Endodermal cell (in vitro differentiated cells): ENCODE measurements at regions not wholly inside any gene's neighbourhood (a gene's known extent, or its start where the extent isn't known, plus 50 kb on each side); places are given as distances from the start of the nearest gene placed in this dataset.

Experiments used
- DNase-seq: peaks from one replicate; pipeline ENCODE4 v3.0.0-alpha.2; 2017
- H3K27ac ChIP-seq: 2 replicates; pipeline ENCODE4 v1.5.1; 2013; ENCODE audit warnings: mild to moderate bottlenecking, low read depth, low read length, moderate library complexity
- H3K27me3 ChIP-seq: 2 replicates; pipeline ENCODE4 v1.6.1; 2013; ENCODE audit warnings: mild to moderate bottlenecking, low read length, moderate library complexity; ENCODE audit not compliant: insufficient read depth, control insufficient read depth, poor library complexity, severe bottlenecking
- H3K36me3 ChIP-seq: 2 replicates; pipeline ENCODE4 v1.7.0; 2013; ENCODE audit warnings: mild to moderate bottlenecking, low read length, moderate library complexity; ENCODE audit not compliant: control insufficient read depth, insufficient read depth
- H3K4me1 ChIP-seq: one replicate; pipeline ENCODE4 v1.7.0; 2013; ENCODE audit warnings: low read length; ENCODE audit not compliant: control insufficient read depth, insufficient read depth
- H3K4me3 ChIP-seq: 2 replicates; pipeline ENCODE4 v1.5.1; 2013; ENCODE audit warnings: mild to moderate bottlenecking, low read length, moderate library complexity
- H3K9ac ChIP-seq: 2 replicates; pipeline ENCODE4 v1.6.1; 2013; ENCODE audit warnings: mild to moderate bottlenecking, low read length, moderate library complexity; ENCODE audit not compliant: poor library complexity, severe bottlenecking; ENCODE audit errors: extremely low read depth
- H3K9me3 ChIP-seq: 2 replicates; pipeline ENCODE4 v1.6.1; 2013; ENCODE audit warnings: mild to moderate bottlenecking, low read length, moderate library complexity; ENCODE audit not compliant: control insufficient read depth
- H3K27ac Mint-ChIP-seq: 2 replicates; pipeline ENCODE4 v1.8.0; 2020; ENCODE audit warnings: mixed read lengths
- H3K27me3 Mint-ChIP-seq: 2 replicates; pipeline ENCODE4 v1.8.0; 2021; ENCODE audit warnings: mild to moderate bottlenecking, mixed read lengths; ENCODE audit not compliant: insufficient read depth
- H3K36me3 Mint-ChIP-seq: 2 replicates; pipeline ENCODE4 v1.8.0; 2020; ENCODE audit warnings: low read depth, mixed read lengths
- H3K4me1 Mint-ChIP-seq: 2 replicates; pipeline ENCODE4 v1.8.0; 2020; ENCODE audit warnings: mixed read lengths
- H3K4me3 Mint-ChIP-seq: 2 replicates; pipeline ENCODE4 v1.8.0; 2020; ENCODE audit warnings: mild to moderate bottlenecking, moderate library complexity, mixed read lengths
- H3K9me3 Mint-ChIP-seq: 2 replicates; pipeline ENCODE4 v1.8.0; 2020; ENCODE audit warnings: mild to moderate bottlenecking, mixed read lengths
- CTCF ChIP-seq: fragments of 200-600 bp; sonication (generic); conservative IDR thresholded peaks from 2 replicates; pipeline ENCODE4 v1.5.0; 2021; ENCODE audit warnings: antibody characterized with exemption, mild to moderate bottlenecking
- WGBS, 2 experiments: methylation state at CpG; one replicate each; pipeline versions ENCODE4 v1.1.5 to v1.1.7; 2013; ENCODE audit warnings: missing lambda C conversion rate in 2 of 2, mixed read lengths in 1 of 2; ENCODE audit not compliant: insufficient coverage in 1 of 2, insufficient read length in 1 of 2; 5-methylcytosine and 5-hydroxymethylcytosine counted together

GRCh38 chr10:61294131-61294530 lies 159.1 kb downstream of the TMEM26 start:
- no peak for DNase-seq
- WGBS, 2 experiments, result 95 to 100% methylated on average over 1 to 6 of the region's 6 CpGs
- no peak overlapping the region for H3K4me3 ChIP-seq
- no peak for TF ChIP-seq CTCF
- no peaks in the 10 kb centered on the region for H3K27me3 ChIP-seq
- Mint-ChIP-seq H3K27ac (no peak overlapping the region), H3K36me3 (no peaks in the 10 kb centered on the region), H3K9me3 (peaks cover 7% of the 10 kb centered on the region), H3K4me1 (no peaks in the 10 kb centered on the region), H3K4me3 (no peak overlapping the region), H3K27me3 (no peaks in the 10 kb centered on the region)
- H3K27ac ChIP-seq, result no peak overlapping the region
- no peaks in the 10 kb centered on the region for H3K4me1 ChIP-seq
- H3K36me3 ChIP-seq, result no peaks in the 10 kb centered on the region
- no peaks in the 10 kb centered on the region for H3K9me3 ChIP-seq
- H3K9ac ChIP-seq, result no peak overlapping the region

DNA sequence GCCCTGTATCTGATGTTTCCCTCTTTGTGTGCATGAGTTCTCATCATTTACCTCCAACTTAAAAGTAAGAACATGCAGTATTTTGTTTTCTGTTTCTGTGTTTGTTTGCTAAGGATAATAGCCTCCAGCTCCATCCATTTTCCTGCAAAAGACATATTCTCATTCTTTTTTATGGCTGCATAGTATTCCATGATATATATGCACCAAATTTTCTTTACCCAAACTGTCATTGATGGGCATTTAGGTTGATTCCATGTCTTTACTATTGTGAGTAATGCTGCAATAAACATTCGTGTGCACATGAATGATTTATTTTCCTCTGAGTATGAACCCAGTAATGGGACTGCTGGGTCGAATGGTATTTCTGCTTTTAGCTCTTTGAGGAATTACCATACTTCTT lies 163.4 kb downstream of the TMEM26 start:
- no peaks in the 10 kb centered on the region for H3K4me1 ChIP-seq
- H3K9me3 ChIP-seq, result no peaks in the 10 kb centered on the region
- Mint-ChIP-seq H3K27me3 (no peaks in the 10 kb centered on the region), H3K4me1 (no peaks in the 10 kb centered on the region), H3K27ac (no peak overlapping the region), H3K9me3 (no peaks in the 10 kb centered on the region), H3K36me3 (no peaks in the 10 kb centered on the region), H3K4me3 (no peak overlapping the region)
- no peak overlapping the region for H3K9ac ChIP-seq
- H3K27me3 ChIP-seq, result no peaks in the 10 kb centered on the region
- H3K27ac ChIP-seq, result no peak overlapping the region
- TF ChIP-seq CTCF, result no peak
- DNase-seq, result no peak
- no peaks in the 10 kb centered on the region for H3K36me3 ChIP-seq
- WGBS, 2 experiments, result 82 to 94% methylated on average over 2 of the region's 2 CpGs
- H3K4me3 ChIP-seq, result no peak overlapping the region

DNA sequence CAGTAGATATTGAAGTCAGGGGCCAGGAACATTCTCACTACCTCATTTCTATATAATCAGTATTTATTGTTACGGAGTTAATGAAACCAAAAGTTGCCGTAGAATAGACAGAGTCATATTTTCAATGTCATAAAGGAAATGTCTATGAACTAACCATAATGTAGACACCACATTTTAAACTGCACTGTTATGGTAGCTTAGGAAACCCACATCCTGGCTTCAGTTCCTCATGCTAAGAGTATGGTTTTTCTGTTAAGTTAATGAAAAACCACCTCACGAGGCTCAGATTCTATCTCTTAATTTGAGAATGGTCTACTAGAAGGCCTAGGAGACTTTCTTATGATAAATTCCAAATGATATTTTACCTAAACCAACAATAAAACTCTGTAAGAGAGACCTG lies 166.5 kb downstream of the TMEM26 start:
- WGBS, 2 experiments, result 87% methylated on average over 3 of the region's 3 CpGs; no CpG with 5 or more reads in 1 of the 2 experiments
- H3K36me3 Mint-ChIP-seq, result no peaks in the 10 kb centered on the region
- no peaks in the 10 kb centered on the region for H3K4me1 ChIP-seq
- H3K27me3 ChIP-seq, result no peaks in the 10 kb centered on the region
- H3K9me3 Mint-ChIP-seq, result no peaks in the 10 kb centered on the region
- H3K27ac ChIP-seq, result no peak overlapping the region
- no peaks in the 10 kb centered on the region for H3K36me3 ChIP-seq
- no peak overlapping the region for H3K27ac Mint-ChIP-seq
- no peak for TF ChIP-seq CTCF
- no peak overlapping the region for H3K4me3 ChIP-seq
- H3K9ac ChIP-seq, result no peak overlapping the region
- no peak for DNase-seq
- no peaks in the 10 kb centered on the region for H3K27me3 Mint-ChIP-seq
- H3K4me1 Mint-ChIP-seq, result no peaks in the 10 kb centered on the region
- H3K4me3 Mint-ChIP-seq, result no peak overlapping the region
- H3K9me3 ChIP-seq, result no peaks in the 10 kb centered on the region
